ENCODE measurements at regions not wholly inside any gene's neighbourhood (a gene's known extent, or its start where the extent isn't known, plus 50 kb on each side); places are given as distances from the start of the nearest gene placed in this dataset.

GRCh38 chr11:45451766-45452440 is 165.8 kb upstream of the SYT13 start:
- ATAC-seq = no peak
- Histone ChIP-seq H3K9me3 (no peaks in the 10 kb centered on the region), H3K27me3 (ENCODE audit: low read depth) (no peaks in the 10 kb centered on the region), H3K36me3 (no peaks in the 10 kb centered on the region), H3K27ac (no peak overlapping the region), H3K4me1 (no peaks in the 10 kb centered on the region), H3K4me3 (no peak overlapping the region)
- TF ChIP-seq, protein P1, sequence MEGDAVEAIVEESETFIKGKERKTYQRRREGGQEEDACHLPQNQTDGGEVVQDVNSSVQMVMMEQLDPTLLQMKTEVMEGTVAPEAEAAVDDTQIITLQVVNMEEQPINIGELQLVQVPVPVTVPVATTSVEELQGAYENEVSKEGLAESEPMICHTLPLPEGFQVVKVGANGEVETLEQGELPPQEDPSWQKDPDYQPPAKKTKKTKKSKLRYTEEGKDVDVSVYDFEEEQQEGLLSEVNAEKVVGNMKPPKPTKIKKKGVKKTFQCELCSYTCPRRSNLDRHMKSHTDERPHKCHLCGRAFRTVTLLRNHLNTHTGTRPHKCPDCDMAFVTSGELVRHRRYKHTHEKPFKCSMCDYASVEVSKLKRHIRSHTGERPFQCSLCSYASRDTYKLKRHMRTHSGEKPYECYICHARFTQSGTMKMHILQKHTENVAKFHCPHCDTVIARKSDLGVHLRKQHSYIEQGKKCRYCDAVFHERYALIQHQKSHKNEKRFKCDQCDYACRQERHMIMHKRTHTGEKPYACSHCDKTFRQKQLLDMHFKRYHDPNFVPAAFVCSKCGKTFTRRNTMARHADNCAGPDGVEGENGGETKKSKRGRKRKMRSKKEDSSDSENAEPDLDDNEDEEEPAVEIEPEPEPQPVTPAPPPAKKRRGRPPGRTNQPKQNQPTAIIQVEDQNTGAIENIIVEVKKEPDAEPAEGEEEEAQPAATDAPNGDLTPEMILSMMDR (IDR thresholded peaks at IDR 0.05) = no peak
- DNase-seq = no peak
- intact Hi-C loops (cut with DNase I) = no loop called here

GRCh38 chr11:45450189-45450588 is 164.0 kb upstream of the SYT13 start:
- Histone ChIP-seq H3K4me1 (no peaks in the 10 kb centered on the region), H3K9me3 (no peaks in the 10 kb centered on the region), H3K27me3 (ENCODE audit: low read depth) (peaks cover 10% of the 10 kb centered on the region), H3K27ac (no peak overlapping the region), H3K4me3 (no peak overlapping the region), H3K36me3 (no peaks in the 10 kb centered on the region)
- ATAC-seq (no peak), DNase-seq (no peak)
- TF ChIP-seq, protein P1 (IDR thresholded peaks at IDR 0.05) = no peak
- intact Hi-C loops (cut with DNase I) = no loop called here

GRCh38 chr11:45449036-45449601 is 163.0 kb upstream of the SYT13 start:
- H3K4me3 ChIP-seq = no peak overlapping the region
- TF ChIP-seq, protein P1 (IDR thresholded peaks at IDR 0.05) = no peak
- no peak for DNase-seq
- H3K27ac ChIP-seq = no peak overlapping the region
- intact Hi-C loops (cut with DNase I) = no loop called here
- no peaks in the 10 kb centered on the region for H3K4me1 ChIP-seq
- no peak for ATAC-seq
- peaks cover 18% of the 10 kb centered on the region for H3K27me3 ChIP-seq (ENCODE audit: low read depth)
- no peaks in the 10 kb centered on the region for H3K36me3 ChIP-seq
- no peaks in the 10 kb centered on the region for H3K9me3 ChIP-seq

DNA sequence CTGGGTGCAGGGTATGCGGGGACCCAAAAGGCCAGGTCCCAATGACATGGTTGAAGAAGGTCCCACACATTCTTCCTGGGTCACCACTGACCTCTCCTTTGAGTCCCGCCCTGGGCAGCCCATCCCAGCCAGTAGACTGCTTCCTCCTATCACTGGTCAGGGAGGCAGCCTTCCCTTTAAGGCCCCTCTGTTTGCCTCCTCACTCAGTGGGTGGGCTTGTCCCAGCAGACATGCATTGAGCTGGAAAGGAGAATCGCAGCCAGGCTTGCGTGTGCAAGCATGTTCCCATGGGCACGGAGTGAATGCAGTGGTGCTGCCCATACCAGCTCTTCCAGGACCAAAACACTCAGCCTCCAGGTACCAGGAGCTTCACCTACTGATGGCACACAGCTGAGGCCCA is 162.4 kb upstream of the SYT13 start:
- no peaks in the 10 kb centered on the region for H3K36me3 ChIP-seq
- no peaks in the 10 kb centered on the region for H3K9me3 ChIP-seq
- H3K4me3 ChIP-seq = no peak overlapping the region
- peaks cover 18% of the 10 kb centered on the region for H3K27me3 ChIP-seq (ENCODE audit: low read depth)
- ATAC-seq (no peak), DNase-seq (no peak)
- H3K4me1 ChIP-seq = no peaks in the 10 kb centered on the region
- intact Hi-C loops (cut with DNase I) = no loop called here
- H3K27ac ChIP-seq = no peak overlapping the region
- TF ChIP-seq, protein P1 (IDR thresholded peaks at IDR 0.05) = no peak

DNA sequence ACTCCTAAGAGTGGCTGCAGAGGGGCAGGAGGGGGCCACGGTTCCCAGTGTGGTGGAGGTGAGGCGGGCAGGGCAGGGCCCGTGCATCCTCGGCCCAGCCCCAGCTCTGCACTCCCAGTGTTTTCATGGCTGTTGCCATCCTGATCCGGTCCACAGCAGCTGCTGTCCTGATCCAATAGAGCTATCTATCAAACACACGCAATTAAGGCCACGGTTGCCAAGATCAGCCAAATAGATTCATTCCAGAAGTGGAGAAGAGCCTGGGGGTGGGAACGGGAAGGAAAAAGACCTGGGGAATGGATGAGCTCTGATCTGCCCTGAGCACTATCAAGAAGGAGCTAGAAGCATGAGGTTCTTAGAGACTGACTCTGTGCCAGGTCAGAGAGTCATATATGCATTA is 160.9 kb upstream of the SYT13 start:
- no peaks in the 10 kb centered on the region for H3K36me3 ChIP-seq
- intact Hi-C loops (cut with DNase I) = no loop called here
- peaks cover 18% of the 10 kb centered on the region for H3K27me3 ChIP-seq (ENCODE audit: low read depth)
- no peaks in the 10 kb centered on the region for H3K4me1 ChIP-seq
- no peak overlapping the region for H3K4me3 ChIP-seq
- no peak overlapping the region for H3K27ac ChIP-seq
- DNase-seq (no peak), ATAC-seq (no peak)
- TF ChIP-seq, protein P1 (IDR thresholded peaks at IDR 0.05) = no peak
- no peaks in the 10 kb centered on the region for H3K9me3 ChIP-seq
